Stimulated activated CD4-positive, alpha-beta T cell treated with anti-CD3 and anti-CD28 coated beads, Interleukin-15, amount 100 ng/mL, for 1 hour (primary cell): ENCODE measurements at regions not wholly inside any gene's neighbourhood (a gene's known extent, or its start where the extent isn't known, plus 50 kb on each side); places are given as distances from the start of the nearest gene placed in this dataset.
"Not testable (repeated sequence)": the region's sequence is repeated elsewhere in the genome, so short reads cannot be mapped to it uniquely, and the experiment has no call there.

Experiments
- DNase-seq, 2 donors: peaks; one replicate each; pipeline ENCODE4 v3.0.0-alpha.2; 2020; ENCODE audit warnings: low read depth in 1 of 2, low spot score in 1 of 2

GRCh38 chr13:109702030-109702597 lies 84.3 kb downstream of the IRS2 start:
- DNase-seq, result not testable (repeated sequence)

GRCh38 chr13:109700176-109700575 lies 86.2 kb downstream of the IRS2 start:
- no peak for DNase-seq

- no peak for DNase-seq
These were observed 86.7 kb downstream of the IRS2 start for GRCh38 chr13:109699628-109700071.

- no peak for DNase-seq
These were observed 87.6 kb downstream of the IRS2 start for GRCh38 chr13:109698779-109699178.

- no peak for DNase-seq
These were observed 88.4 kb downstream of the IRS2 start for GRCh38 chr13:109697936-109698335.

- DNase-seq, result no peak
These were observed 90.8 kb downstream of the IRS2 start for GRCh38 chr13:109695402-109696190.

GRCh38 chr13:109694972-109695371 lies 91.4 kb downstream of the IRS2 start:
- no peak for DNase-seq

- DNase-seq, result no peak
These were observed 93.2 kb downstream of the IRS2 start for GRCh38 chr13:109693213-109693612.

GRCh38 chr13:109691689-109692088 lies 94.7 kb downstream of the IRS2 start:
- no peak for DNase-seq

- DNase-seq, result no peak
These were observed 98.6 kb downstream of the IRS2 start for GRCh38 chr13:109687559-109688448.

GRCh38 chr13:109685203-109685602 lies 101.2 kb downstream of the IRS2 start:
- DNase-seq, result no peak

- DNase-seq, result no peak
These were observed 101.6 kb downstream of the IRS2 start for GRCh38 chr13:109684824-109685202.

GRCh38 chr13:109684084-109684823 lies 102.1 kb downstream of the IRS2 start:
- DNase-seq, result no peak

GRCh38 chr13:109682534-109683244 lies 103.7 kb downstream of the IRS2 start:
- DNase-seq, result no peak

- no peak for DNase-seq
These were observed 105.5 kb downstream of the IRS2 start for GRCh38 chr13:109680930-109681329.

GRCh38 chr13:109680288-109680687 lies 106.1 kb downstream of the IRS2 start:
- no peak for DNase-seq

GRCh38 chr13:109678459-109678858 lies 107.9 kb downstream of the IRS2 start:
- no peak for DNase-seq

- DNase-seq, result no peak
These were observed 109.2 kb downstream of the IRS2 start for GRCh38 chr13:109677206-109677605.

- DNase-seq, result no peak
These were observed 112.9 kb downstream of the IRS2 start for GRCh38 chr13:109673477-109673876.

GRCh38 chr13:109672545-109672944 lies 113.8 kb downstream of the IRS2 start:
- DNase-seq, result no peak
